Fibroblast of lung (primary cell): ENCODE measurements at regions not wholly inside any gene's neighbourhood (a gene's known extent, or its start where the extent isn't known, plus 50 kb on each side); places are given as distances from the start of the nearest gene placed in this dataset.

Experiments used
- DNase-seq, 2 donors: peaks; one replicate each; pipeline versions ENCODE4 v3.0.0 to v3.0.0-alpha.2; 2010; ENCODE audit warnings: low read depth in 2 of 2
- H2AFZ ChIP-seq: 2 replicates; pipeline ENCODE4 v1.5.1; 2012; ENCODE audit warnings: low read length, control low read depth, inconsistent platforms
- H3K27ac ChIP-seq: 2 replicates; pipeline ENCODE4 v1.5.1; 2011; ENCODE audit warnings: low read length, control low read depth; ENCODE audit not compliant: insufficient read depth
- H3K27me3 ChIP-seq: 2 replicates; pipeline ENCODE4 v1.5.1; 2011; ENCODE audit warnings: mild to moderate bottlenecking, low read length; ENCODE audit not compliant: control insufficient read depth, insufficient read depth
- H3K36me3 ChIP-seq: 2 replicates; pipeline ENCODE4 v1.5.1; 2011; ENCODE audit warnings: low read length; ENCODE audit not compliant: control insufficient read depth, insufficient read depth
- H3K4me1 ChIP-seq: 2 replicates; pipeline ENCODE4 v1.5.1; 2011; ENCODE audit warnings: low read length; ENCODE audit not compliant: control insufficient read depth, insufficient read depth; ENCODE audit errors: extremely low read depth
- H3K4me2 ChIP-seq: 2 replicates; pipeline ENCODE4 v1.5.1; 2011; ENCODE audit warnings: low read length, control low read depth; ENCODE audit not compliant: insufficient read depth; ENCODE audit errors: extremely low read depth
- H3K4me3 ChIP-seq, 4 experiments: fragments of 200-600 bp in 1 of 4; sonication (generic) in 1 of 4; replicated peaks in 1 of 4; 2 replicates each; pipeline ENCODE4 v1.5.1; 2011 to 2016; ENCODE audit warnings: low read length in 4 of 4, low read depth in 3 of 4, mild to moderate bottlenecking in 3 of 4, control low read depth in 2 of 4, inconsistent platforms in 1 of 4, mixed read lengths in 1 of 4; ENCODE audit not compliant: insufficient read depth in 1 of 4; ENCODE audit errors: control extremely low read depth in 1 of 4
- H3K79me2 ChIP-seq: 2 replicates; pipeline ENCODE4 v1.5.1; 2012; ENCODE audit warnings: mild to moderate bottlenecking, low read length, inconsistent platforms; ENCODE audit not compliant: control insufficient read depth, insufficient read depth
- H3K9ac ChIP-seq: 2 replicates; pipeline ENCODE4 v1.5.1; 2011; ENCODE audit warnings: mild to moderate bottlenecking, low read length, control low read depth; ENCODE audit not compliant: insufficient read depth
- H3K9me3 ChIP-seq: 2 replicates; pipeline ENCODE4 v1.5.1; 2012; ENCODE audit warnings: low read depth, low read length; ENCODE audit not compliant: control insufficient read depth, insufficient read depth
- H4K20me1 ChIP-seq: 2 replicates; pipeline ENCODE4 v1.5.1; 2011; ENCODE audit warnings: low read length; ENCODE audit not compliant: control insufficient read depth, insufficient read depth; ENCODE audit errors: extremely low read depth
- EZH2 ChIP-seq: IDR thresholded peaks from 2 replicates; pipeline ENCODE4 v1.5.1; 2012; ENCODE audit warnings: low read length, control low read depth, mild to moderate bottlenecking; ENCODE audit errors: missing control alignments
- TF ChIP-seq, protein P1 (sequence below), 2 donors: IDR thresholded peaks in 1 of 2; conservative IDR thresholded peaks in 1 of 2; 1 replicate in 1 of 2; 2 replicates in 1 of 2; pipeline ENCODE4 v1.5.1; 2011 to 2012; ENCODE audit warnings: low read length in 2 of 2, control low read depth in 1 of 2, inconsistent platforms in 1 of 2, low read depth in 1 of 2, mild to moderate bottlenecking in 1 of 2

DNA sequence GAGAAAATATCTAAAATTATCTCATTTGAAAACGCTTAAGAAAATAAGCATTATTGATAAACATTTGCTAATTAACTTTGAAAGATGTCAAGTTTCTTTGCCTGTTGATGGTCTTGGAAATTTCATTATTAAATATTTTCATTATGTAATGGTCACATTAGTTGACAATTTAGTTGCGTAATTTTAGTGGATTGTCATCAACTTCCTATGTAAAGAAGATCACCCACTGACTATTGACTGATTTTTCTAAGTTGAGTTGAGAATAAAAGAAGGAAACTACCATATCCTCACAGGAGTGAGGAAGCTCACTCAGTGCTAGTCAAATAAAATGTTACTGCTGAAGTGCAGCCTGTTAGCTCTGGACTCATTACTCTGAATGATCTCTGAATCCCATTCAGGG lies 79.9 kb upstream of the LY86 start:
- H3K79me2 ChIP-seq: no peaks in the 10 kb centered on the region
- no peaks in the 10 kb centered on the region for H3K9me3 ChIP-seq
- H3K36me3 ChIP-seq: no peaks in the 10 kb centered on the region
- H3K27me3 ChIP-seq: no peaks in the 10 kb centered on the region
- no peak for TF ChIP-seq EZH2
- TF ChIP-seq, protein P1, sequence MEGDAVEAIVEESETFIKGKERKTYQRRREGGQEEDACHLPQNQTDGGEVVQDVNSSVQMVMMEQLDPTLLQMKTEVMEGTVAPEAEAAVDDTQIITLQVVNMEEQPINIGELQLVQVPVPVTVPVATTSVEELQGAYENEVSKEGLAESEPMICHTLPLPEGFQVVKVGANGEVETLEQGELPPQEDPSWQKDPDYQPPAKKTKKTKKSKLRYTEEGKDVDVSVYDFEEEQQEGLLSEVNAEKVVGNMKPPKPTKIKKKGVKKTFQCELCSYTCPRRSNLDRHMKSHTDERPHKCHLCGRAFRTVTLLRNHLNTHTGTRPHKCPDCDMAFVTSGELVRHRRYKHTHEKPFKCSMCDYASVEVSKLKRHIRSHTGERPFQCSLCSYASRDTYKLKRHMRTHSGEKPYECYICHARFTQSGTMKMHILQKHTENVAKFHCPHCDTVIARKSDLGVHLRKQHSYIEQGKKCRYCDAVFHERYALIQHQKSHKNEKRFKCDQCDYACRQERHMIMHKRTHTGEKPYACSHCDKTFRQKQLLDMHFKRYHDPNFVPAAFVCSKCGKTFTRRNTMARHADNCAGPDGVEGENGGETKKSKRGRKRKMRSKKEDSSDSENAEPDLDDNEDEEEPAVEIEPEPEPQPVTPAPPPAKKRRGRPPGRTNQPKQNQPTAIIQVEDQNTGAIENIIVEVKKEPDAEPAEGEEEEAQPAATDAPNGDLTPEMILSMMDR (conservative IDR thresholded peaks at IDR 0.05 in 1 of 2, IDR thresholded peaks at IDR 0.05 in 1 of 2; ENCODE audit: low read depth in 1 of 2, low read length in 2 of 2): no peak
- no peak overlapping the region for H3K4me3 ChIP-seq
- no peak overlapping the region for H3K27ac ChIP-seq
- DNase-seq: no peak
- H2AFZ ChIP-seq: no peak overlapping the region
- no peaks in the 10 kb centered on the region for H3K4me1 ChIP-seq
- H3K9ac ChIP-seq: no peak overlapping the region
- no peak overlapping the region for H3K4me2 ChIP-seq
- H4K20me1 ChIP-seq: no peaks in the 10 kb centered on the region

DNA sequence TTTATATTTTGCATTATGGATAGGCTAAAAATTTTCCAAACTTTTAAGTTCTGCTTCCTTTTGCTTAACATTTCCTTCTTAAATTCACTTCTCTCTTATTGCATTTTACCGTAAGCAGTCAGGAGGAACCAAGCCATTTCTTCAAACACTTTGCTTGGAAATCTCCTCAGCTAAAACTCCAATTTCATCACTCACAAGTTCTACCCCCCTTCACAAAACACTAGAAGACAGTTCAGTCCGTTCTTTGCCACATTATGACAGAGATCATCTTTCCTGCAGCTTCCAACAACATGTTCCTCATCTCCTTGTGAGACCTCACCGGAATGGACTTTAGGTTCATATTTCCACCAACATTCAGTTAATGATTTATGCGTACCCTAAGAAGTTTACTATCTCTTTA lies 79.2 kb upstream of the LY86 start:
- H3K4me2 ChIP-seq: no peak overlapping the region
- H3K27me3 ChIP-seq: no peaks in the 10 kb centered on the region
- H3K4me1 ChIP-seq: no peaks in the 10 kb centered on the region
- no peak for DNase-seq
- no peaks in the 10 kb centered on the region for H3K36me3 ChIP-seq
- H3K27ac ChIP-seq: no peak overlapping the region
- TF ChIP-seq EZH2: no peak
- TF ChIP-seq, protein P1 (conservative IDR thresholded peaks at IDR 0.05 in 1 of 2, IDR thresholded peaks at IDR 0.05 in 1 of 2; ENCODE audit: low read depth in 1 of 2, low read length in 2 of 2): no peak
- H4K20me1 ChIP-seq: no peaks in the 10 kb centered on the region
- H2AFZ ChIP-seq: no peak overlapping the region
- H3K9ac ChIP-seq: no peak overlapping the region
- no peaks in the 10 kb centered on the region for H3K9me3 ChIP-seq
- H3K79me2 ChIP-seq: no peaks in the 10 kb centered on the region
- H3K4me3 ChIP-seq: no peak overlapping the region

DNA sequence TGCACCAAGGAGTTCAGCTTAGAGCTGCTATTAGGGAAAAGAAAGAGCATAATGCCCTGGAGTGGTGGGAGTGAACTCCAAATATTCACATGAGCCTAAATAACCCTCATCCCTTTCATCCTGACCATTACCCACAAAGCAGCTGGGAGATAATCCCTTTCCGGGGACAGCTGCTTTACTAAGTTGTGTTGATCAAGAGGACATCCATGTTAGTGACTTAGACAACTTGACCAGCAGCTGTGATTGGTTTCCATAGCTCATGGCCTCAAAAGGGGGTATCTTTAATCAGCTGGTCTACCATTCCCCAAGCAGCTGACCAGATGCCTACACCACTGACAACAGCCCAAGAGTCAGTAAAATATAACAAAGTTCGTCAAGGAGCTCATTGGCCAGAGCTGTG lies 75.8 kb upstream of the LY86 start:
- Histone ChIP-seq H3K79me2 (no peaks in the 10 kb centered on the region), H3K9ac (no peak overlapping the region)
- DNase-seq: no peak

More for the DNA sequence above, 75.8 kb upstream of the LY86 start:
- no peak overlapping the region for H3K4me3 ChIP-seq
- H3K36me3 ChIP-seq: no peaks in the 10 kb centered on the region
- H2AFZ ChIP-seq: no peak overlapping the region
- no peaks in the 10 kb centered on the region for H4K20me1 ChIP-seq
- H3K27ac ChIP-seq: no peak overlapping the region
- H3K4me1 ChIP-seq: no peaks in the 10 kb centered on the region
- H3K4me2 ChIP-seq: no peak overlapping the region
- H3K9me3 ChIP-seq: no peaks in the 10 kb centered on the region
- TF ChIP-seq, protein P1 (conservative IDR thresholded peaks at IDR 0.05 in 1 of 2, IDR thresholded peaks at IDR 0.05 in 1 of 2; ENCODE audit: low read depth in 1 of 2, low read length in 2 of 2): no peak
- TF ChIP-seq EZH2: no peak
- no peaks in the 10 kb centered on the region for H3K27me3 ChIP-seq
